ENCODE measurements at regions not wholly inside any gene's neighbourhood (a gene's known extent, or its start where the extent isn't known, plus 50 kb on each side); places are given as distances from the start of the nearest gene placed in this dataset.

DNA sequence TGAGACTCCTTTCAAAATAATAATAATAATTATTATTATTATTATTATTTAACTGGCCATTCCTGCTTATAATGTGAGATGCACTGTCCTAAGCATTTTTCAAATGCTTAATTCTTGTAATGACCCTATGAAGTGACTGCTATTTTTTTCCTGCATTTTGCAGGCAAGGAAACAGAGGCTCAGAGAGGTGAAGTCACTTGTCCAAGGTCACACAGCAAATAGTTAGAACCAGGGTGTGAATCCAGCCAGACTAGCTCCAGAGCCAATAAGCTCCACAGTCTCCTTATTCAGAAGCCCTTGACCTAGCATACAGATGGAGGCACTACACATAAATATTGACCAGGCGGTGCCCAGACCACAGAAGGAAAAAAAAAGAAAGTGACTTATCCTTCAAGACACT, 77.5 kb upstream of the CACNA1A start:
- ATAC-seq (ENCODE audit: low read depth in 2 of 2) (no peak), DNase-seq (no peak)
- H3K36me3 Mint-ChIP-seq = no peaks in the 10 kb centered on the region
- no peaks in the 10 kb centered on the region for H3K4me1 Mint-ChIP-seq
- no peak overlapping the region for H3K4me3 Mint-ChIP-seq
- H3K27me3 Mint-ChIP-seq = peaks cover 14 to 27% (median 20%) of the 10 kb centered on the region in 3 donors
- no peak overlapping the region for H3K27ac Mint-ChIP-seq
- peaks cover 0 to 6% (median 0%) of the 10 kb centered on the region in 7 donors for H3K9me3 Mint-ChIP-seq

DNA sequence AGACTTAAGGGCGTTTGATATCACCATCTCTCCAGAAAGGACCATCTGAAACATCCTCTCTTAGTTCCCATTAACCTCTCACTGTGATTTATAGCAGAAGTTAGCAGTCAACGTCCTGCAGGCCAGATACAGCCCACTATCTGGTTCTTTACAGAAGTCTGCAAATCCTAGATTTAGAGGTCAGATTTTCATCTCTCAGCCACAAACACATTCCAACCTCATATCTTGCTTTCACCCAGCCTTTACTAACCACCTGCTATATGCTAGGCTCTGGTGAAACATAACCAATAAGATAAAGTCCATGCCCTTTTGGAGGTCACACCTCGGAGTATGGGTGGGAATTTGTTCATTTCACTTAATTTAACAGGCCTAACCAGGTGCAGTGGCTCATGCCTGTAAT, 76.8 kb upstream of the CACNA1A start:
- Mint-ChIP-seq H3K36me3 (peaks cover 0 to 2% of the 10 kb centered on the region in 2 donors), H3K27ac (no peak overlapping the region), H3K27me3 (peaks cover 14 to 27% (median 26%) of the 10 kb centered on the region in 3 donors), H3K4me1 (no peaks in the 10 kb centered on the region), H3K9me3 (peaks cover 0 to 12% (median 2%) of the 10 kb centered on the region in 7 donors), H3K4me3 (no peak overlapping the region)
- ATAC-seq (ENCODE audit: low read depth in 2 of 2) = no peak
- DNase-seq = no peak

DNA sequence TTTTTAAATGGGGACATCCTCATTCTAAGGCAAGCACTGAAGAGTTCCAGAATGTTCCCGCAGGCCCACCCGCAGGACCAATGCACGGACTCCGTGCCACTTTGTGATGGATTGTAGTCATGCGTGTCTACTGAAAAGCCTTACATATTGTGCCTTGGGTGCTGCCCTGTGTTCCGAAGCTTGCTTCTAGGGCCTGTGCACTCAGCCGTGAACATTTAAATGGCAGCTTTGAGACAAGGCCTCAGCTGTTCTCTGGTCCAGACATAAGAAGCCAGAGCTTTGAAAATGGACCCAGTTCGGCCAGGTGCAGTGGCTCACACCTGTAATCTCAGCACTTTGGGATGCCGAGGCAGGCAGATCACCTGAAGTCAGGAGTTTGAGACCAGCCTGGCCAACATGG, 75.3 kb upstream of the CACNA1A start:
- peaks cover 3 to 27% (median 16%) of the 10 kb centered on the region in 7 donors for H3K9me3 Mint-ChIP-seq
- DNase-seq (no peak), ATAC-seq (ENCODE audit: low read depth in 2 of 2) (no peak)
- no peak overlapping the region for H3K4me3 Mint-ChIP-seq
- H3K4me1 Mint-ChIP-seq = no peaks in the 10 kb centered on the region
- no peak overlapping the region for H3K27ac Mint-ChIP-seq
- peaks cover 3 to 11% of the 10 kb centered on the region in 2 donors for H3K36me3 Mint-ChIP-seq
- peaks cover 14 to 31% (median 21%) of the 10 kb centered on the region in 3 donors for H3K27me3 Mint-ChIP-seq

DNA sequence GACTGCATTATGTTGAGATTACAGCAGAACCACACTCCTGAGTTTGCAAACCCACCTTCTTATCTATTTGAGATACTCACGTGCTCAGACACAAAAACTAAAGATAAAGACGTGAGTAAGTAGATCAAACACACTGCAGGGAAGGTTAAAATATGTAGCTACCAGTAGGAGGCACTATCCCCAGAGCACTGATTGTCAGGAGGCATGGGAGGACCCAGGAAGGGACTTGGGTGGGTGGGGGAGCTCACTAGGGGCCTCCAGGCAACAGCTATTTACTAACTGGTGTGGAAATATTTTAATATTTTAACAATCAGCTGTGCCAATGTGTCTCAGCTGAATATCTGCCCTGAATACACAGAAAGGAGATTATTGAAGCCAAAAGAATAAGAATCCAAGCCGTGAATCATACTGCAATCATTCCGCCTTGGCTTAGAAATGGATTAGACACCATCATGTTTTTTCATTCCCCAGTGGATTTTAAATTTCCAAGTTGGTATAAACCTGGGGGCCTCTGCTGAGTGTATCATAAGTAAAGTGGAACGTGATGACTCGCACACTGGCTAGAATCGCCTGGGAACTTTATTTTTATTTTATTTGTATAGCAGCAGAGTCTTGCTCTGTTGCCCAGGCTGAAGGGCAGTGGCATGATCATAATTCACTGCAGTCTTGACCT, 73.2 kb upstream of the CACNA1A start:
- Mint-ChIP-seq H3K9me3 (peaks cover 3 to 35% (median 20%) of the 10 kb centered on the region in 7 donors), H3K27ac (no peak overlapping the region), H3K4me1 (no peaks in the 10 kb centered on the region), H3K27me3 (peaks cover 12 to 29% (median 13%) of the 10 kb centered on the region in 3 donors), H3K36me3 (peaks cover 10 to 19% of the 10 kb centered on the region in 2 donors), H3K4me3 (no peak overlapping the region)
- no peak for DNase-seq
- no peak for ATAC-seq (ENCODE audit: low read depth in 2 of 2)

DNA sequence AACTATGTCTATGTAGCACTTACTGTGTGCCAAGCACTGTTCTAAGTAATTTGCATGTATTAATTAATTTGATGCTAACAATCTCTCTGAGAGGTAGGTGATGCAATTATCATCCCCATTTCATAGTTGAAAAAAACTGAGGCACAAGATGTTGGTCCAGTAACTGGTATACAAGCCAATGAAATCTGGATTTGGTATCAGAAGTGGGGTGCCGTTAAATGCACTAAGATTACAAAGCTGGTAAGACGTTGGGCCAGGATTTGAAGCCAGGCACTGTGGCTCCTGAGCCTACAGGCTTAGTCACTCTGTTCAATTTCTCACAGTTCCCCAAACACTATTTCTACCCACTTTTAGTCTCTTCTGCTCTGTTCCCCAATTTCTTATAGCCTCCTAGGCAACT, 70.4 kb upstream of the CACNA1A start:
- Mint-ChIP-seq H3K4me3 (no peak overlapping the region), H3K4me1 (no peaks in the 10 kb centered on the region), H3K27ac (no peak overlapping the region), H3K9me3 (peaks cover 3 to 35% (median 20%) of the 10 kb centered on the region in 7 donors), H3K27me3 (peaks cover 16 to 37% (median 28%) of the 10 kb centered on the region in 3 donors), H3K36me3 (peaks cover 10 to 19% of the 10 kb centered on the region in 2 donors)
- no peak for DNase-seq
- no peak for ATAC-seq (ENCODE audit: low read depth in 2 of 2)

DNA sequence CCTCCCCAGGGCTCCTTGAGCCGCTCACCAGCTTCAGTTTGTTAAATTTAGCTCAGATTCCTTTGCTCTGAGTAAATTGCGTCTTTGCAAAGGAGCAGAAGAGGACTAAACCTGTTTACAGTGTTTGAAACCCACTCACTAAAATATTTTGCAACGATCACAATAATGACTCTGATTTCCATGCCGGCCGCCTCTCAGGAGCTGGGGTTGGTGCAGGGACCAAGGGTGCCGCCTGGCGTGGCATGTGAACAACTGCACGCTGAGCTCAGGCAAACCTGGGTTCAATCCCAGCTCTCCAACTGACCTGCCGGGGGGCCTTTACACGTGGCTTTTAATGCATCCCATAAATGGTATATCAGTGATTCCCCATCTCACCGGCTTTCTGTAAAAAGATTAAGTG, 68.7 kb upstream of the CACNA1A start:
- peaks cover 3 to 35% (median 20%) of the 10 kb centered on the region in 7 donors for H3K9me3 Mint-ChIP-seq
- H3K27me3 Mint-ChIP-seq = peaks cover 26 to 50% (median 44%) of the 10 kb centered on the region in 3 donors
- H3K4me3 Mint-ChIP-seq = no peak overlapping the region
- DNase-seq = no peak
- no peak for ATAC-seq (ENCODE audit: low read depth in 2 of 2)
- H3K4me1 Mint-ChIP-seq = no peaks in the 10 kb centered on the region
- H3K27ac Mint-ChIP-seq = no peak overlapping the region
- peaks cover 10 to 19% of the 10 kb centered on the region in 2 donors for H3K36me3 Mint-ChIP-seq

DNA sequence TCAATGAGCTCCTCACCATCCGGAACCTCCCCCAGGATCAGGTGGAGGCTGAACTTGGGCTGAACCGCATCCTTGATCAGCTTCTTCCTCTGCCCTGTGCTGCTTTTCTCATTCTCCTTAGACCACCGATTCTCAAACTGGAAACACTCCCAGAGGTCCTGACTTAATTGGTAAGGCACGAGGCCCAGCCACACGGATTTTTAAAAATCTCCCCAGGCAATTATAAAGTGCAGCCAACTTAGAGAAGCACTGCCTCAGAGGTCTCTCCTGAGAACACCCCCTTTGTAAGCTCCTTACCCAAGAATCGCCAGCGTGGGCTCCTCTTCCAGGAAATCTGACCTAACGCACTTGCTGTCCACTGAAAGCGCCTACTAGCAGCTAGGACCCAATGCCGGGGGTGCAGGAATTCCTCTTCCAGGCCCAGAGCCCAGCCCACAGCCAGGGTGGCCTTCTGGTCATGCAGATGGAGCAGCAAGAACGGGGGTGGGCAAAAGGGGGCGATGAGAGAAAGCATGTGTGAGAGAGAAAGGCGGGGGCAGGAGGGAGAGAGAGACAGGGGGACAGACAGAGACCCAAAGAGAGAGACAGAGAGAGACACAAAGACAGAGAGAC, 66.9 kb upstream of the CACNA1A start:
- peaks cover 3 to 24% (median 16%) of the 10 kb centered on the region in 7 donors for H3K9me3 Mint-ChIP-seq
- H3K27ac Mint-ChIP-seq = no peak overlapping the region
- no peaks in the 10 kb centered on the region for H3K4me1 Mint-ChIP-seq
- no peak for DNase-seq
- no peak overlapping the region for H3K4me3 Mint-ChIP-seq
- no peak for ATAC-seq (ENCODE audit: low read depth in 2 of 2)
- H3K36me3 Mint-ChIP-seq = peaks cover 10 to 18% of the 10 kb centered on the region in 2 donors
- peaks cover 21 to 45% (median 44%) of the 10 kb centered on the region in 3 donors for H3K27me3 Mint-ChIP-seq

DNA sequence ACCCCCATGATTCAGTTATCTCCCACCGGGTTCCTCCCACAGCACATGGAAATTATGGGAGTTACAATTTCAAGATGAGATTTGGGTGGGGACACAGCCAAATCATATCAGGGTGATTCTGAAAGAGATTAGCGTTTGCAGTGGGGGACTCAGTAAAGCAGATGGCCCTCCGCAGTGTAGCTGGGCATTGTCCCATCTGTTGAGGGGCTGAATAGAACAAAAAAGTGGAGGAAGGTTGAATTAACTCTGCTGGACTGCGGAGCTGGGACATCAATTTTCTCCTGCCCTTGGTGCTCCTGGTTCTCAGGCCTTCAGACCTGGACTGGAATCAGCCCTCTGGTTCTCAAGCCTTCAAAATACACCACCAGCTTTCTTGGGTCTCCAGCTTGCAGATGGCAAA, 55.2 kb upstream of the CACNA1A start:
- no peak overlapping the region for H3K4me3 Mint-ChIP-seq
- peaks cover 0 to 15% (median 8%) of the 10 kb centered on the region in 7 donors for H3K9me3 Mint-ChIP-seq
- ATAC-seq (ENCODE audit: low read depth in 2 of 2) (no peak), DNase-seq (no peak)
- peaks cover 0 to 1% (median 0%) of the 10 kb centered on the region in 3 donors for H3K4me1 Mint-ChIP-seq
- H3K27ac Mint-ChIP-seq = no peak overlapping the region
- peaks cover 0 to 6% of the 10 kb centered on the region in 2 donors for H3K36me3 Mint-ChIP-seq
- H3K27me3 Mint-ChIP-seq = peaks cover 10 to 36% (median 31%) of the 10 kb centered on the region in 3 donors

DNA sequence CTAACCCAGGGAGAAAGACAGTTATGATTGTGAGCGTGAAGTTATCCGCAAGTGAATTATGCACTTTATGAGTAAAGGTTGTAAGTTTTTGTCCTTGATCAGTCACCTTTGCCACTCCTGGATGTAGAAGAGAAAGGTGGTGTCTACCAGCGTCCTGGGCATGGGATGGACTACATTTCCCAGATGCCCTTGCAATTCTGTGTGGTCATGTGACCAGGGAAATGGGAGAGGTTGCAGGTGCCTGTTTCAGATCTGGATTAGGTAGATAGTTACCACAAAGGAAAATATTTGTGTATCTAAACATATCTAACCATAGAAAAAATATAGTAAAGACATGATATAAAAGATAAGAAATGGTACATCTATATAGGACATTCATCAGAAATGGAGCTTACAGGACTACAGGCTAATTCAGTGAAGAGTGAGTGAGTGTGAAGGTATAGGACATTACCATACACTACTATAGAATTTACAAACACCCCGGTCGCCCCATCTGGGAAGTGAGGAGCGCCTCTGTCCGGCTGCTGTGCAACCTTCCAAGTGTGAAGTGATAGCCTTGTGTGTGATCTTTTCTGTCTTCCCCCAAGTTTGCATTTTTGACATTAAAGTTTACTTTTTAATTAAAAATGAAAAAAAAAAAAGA, 51.6 kb upstream of the CACNA1A start:
- ATAC-seq (ENCODE audit: low read depth in 2 of 2) = peak in 1 of 2 donors; percentile 25
- H3K4me3 Mint-ChIP-seq = no peak overlapping the region
- DNase-seq = no peak

DNA sequence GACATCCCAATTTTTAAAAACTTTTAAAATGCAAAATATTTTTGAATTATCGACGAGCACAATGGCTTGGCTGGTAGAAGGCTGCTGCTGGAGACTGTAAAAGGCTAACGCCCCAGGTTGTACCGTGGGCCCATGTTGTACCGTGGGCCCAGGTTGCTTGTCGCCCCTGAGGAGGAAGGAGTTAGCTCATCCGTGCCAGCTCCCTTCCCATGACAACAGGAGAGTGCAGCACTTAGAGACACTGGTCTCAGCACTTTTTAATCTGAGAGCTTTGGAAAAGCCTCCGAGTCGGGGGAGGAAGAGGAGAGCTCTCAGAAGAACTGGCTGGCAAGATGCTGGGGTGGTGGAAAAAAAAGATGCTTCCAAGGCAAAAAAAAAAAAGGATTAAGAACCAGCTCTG, 50.3 kb upstream of the CACNA1A start:
- H3K27ac Mint-ChIP-seq = peak overlapping the region in 1 of 6 donors; percentile 46
- H3K9me3 Mint-ChIP-seq = peaks cover 0 to 19% (median 7%) of the 10 kb centered on the region in 7 donors
- H3K27me3 Mint-ChIP-seq = peaks cover 37 to 62% (median 47%) of the 10 kb centered on the region in 3 donors
- peaks cover 0 to 1% (median 0%) of the 10 kb centered on the region in 3 donors for H3K4me1 Mint-ChIP-seq
- no peak overlapping the region for H3K4me3 Mint-ChIP-seq
- DNase-seq (no peak), ATAC-seq (ENCODE audit: low read depth in 2 of 2) (no peak)
- H3K36me3 Mint-ChIP-seq = peaks cover 0 to 6% of the 10 kb centered on the region in 2 donors

More for the DNA sequence above, 51.6 kb upstream of the CACNA1A start:
- peaks cover 30 to 59% (median 41%) of the 10 kb centered on the region in 3 donors for H3K27me3 Mint-ChIP-seq
- H3K4me1 Mint-ChIP-seq = peaks cover 0 to 1% (median 0%) of the 10 kb centered on the region in 3 donors
- H3K36me3 Mint-ChIP-seq = peaks cover 0 to 6% of the 10 kb centered on the region in 2 donors
- H3K27ac Mint-ChIP-seq = no peak overlapping the region
- H3K9me3 Mint-ChIP-seq = peaks cover 0 to 15% (median 7%) of the 10 kb centered on the region in 7 donors

All from naive B cell (primary cell).